ENCODE measurements at regions not wholly inside any gene's neighbourhood (a gene's known extent, or its start where the extent isn't known, plus 50 kb on each side); places are given as distances from the start of the nearest gene placed in this dataset.
"Not testable (repeated sequence)": the region's sequence is repeated elsewhere in the genome, so short reads cannot be mapped to it uniquely, and the experiment has no call there.

DNA sequence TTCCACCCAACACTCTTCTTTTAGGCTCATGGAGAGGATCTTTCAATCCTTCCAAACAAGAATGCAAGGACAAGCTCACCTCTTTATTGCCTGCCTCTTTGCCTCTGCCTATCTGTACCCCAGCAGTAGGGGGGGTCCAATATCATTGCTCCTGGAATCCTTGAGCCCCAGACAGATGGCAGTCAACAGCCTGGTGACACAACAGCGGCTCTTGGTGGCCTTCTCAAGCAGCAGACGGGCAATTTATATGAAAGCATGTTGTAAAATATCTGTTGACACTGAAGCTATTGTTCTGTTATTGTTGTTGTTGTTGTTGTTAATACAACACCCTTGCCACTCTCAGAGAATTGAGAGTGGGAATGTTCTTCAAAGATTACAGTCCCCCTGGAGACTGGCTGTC, 480.0 kb upstream of the CADM1 start:
- DNase-seq = peak; percentile 2

DNA sequence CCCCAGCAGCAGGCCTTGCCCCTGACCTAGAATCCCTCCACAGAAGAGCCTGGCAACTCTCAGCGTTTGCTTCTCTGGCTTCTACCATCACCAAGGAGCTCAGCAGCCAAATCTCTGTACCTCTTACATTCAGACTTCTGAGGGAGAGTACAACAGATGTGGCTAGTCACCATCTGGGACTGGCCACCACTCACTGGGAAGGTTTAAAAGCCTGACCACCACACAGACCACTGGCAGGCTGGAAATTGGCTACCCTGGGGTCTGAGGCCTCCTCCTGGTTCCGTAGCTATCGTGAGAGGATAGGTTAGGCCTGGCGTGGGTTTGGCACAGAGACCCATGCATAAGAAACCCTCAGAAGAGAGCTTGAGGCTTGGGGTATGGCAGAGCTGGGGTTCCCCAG, 478.5 kb upstream of the CADM1 start:
- DNase-seq = no peak

DNA sequence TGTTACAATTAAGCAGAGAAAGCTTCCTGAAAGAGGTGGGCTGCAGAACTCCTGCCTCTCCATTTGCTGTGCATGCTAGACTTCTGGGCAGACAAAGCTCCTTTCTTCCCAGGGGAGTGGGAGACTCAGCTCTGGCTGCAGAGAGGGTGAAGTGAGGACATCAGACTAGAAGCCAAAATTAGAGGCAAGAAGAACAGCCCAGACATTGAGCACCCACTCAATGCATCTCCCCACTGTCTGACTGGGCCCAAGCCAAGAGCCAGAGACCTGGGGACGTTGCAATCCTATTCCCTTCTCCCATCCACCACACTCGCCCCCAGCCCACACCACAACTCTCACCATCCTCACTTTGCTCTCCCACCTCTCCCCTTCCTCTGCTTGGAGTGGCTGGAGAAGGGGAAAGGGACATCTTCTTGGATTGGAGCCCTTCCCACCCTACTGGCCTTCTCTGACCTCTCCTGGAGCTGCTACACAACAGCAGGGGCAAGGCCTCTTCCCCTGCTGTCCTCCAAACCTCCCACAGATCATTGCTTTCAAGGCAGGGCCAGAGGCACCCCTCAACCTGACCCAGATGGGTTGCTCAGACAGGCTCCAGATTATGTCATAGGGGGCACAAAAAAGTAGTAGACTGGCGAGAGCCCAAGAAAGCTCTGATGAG, 477.7 kb upstream of the CADM1 start:
- no peak for DNase-seq

DNA sequence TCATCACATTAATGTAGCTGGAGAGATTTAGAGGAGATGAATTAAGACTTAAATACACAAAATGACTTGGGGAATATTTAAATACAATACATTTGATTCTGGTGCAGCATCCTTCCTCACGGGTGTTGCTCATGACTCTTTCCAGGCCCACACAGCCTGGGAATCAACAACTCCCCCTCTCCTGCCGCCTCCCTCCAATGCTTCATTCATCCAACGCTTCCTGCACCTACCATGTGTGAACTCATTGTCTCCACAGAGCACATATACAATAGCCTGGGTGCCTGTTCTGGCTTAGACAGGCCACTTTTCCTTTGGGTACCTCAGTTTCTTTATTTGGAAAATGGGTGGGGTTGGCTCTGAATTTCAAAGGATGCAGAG, 476.9 kb upstream of the CADM1 start:
- no peak for DNase-seq

DNA sequence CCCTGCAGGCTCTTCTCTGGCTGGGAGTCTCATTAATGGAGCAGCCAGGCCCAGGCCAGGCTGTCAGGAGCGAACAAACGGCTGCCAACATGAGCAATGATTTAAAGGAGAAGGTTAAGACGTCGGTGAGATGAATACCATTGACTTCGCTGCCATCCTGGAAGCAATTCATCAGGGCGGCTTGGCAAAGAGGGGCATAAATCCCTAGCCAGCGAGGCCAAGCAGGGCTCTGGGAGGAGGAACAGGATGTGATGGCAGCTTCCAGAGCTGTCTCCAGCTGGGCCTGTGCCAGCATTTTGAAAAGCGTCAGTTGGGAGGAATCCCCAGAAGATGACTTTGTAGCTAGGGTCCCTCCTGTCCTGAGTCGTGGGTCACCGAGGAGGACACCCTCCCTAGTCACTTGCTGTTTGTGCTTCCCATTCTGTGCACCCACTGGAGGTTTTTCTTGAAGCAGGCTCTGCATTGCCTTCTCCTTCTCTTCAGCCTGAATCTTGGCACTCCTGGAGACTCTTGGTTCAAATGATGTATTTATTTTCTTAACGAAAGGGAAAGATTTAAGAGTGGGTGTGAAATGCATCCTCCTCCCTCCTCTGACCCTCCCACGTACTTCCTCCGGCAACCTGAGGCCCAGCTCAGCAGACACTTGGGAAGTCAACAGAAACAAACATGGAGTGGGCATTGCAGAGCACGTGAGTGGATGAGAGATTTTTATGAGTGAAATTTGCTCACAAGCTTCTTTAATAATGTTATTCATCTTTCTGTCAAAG, 476.3 kb upstream of the CADM1 start:
- DNase-seq = no peak

DNA sequence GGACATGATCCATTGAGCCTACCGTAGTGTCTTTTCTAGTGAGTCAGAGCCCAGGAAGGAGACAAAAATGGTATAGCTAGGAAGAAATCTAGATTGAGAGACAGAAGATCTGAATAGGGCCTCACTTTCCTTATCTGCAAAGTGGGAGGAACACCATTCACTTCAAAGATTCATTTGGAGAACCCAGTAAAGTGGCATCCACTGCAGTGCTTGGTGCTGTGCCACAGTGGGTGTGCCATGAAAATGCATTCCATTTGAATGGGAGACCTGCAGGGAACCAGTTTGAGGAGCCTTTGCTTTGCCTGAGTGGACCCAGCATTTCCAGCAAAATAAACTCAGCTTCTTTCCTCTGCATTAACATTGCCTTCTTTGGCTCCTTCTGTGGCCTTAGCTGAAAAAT, 470.5 kb upstream of the CADM1 start:
- no peak for DNase-seq

DNA sequence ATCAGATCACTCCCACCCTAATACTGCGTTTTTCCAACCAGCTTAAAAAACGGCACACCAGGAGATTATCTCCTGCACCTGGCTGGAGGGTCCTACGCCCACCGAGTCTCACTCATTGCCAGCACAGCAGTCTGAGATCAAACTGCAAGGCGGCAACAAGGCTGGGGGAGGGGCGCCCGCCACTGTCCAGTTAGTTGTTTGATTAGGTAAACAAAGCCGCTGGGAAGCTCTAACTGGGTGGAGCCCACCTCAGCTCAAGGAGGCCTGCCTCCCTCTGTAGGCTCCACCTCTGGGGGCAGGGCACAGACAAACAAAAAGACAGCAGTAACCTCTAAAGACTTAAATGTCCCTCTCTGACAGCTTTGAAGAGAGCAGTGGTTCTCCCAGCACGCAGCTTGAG, 463.0 kb upstream of the CADM1 start:
- not testable (repeated sequence) for DNase-seq

DNA sequence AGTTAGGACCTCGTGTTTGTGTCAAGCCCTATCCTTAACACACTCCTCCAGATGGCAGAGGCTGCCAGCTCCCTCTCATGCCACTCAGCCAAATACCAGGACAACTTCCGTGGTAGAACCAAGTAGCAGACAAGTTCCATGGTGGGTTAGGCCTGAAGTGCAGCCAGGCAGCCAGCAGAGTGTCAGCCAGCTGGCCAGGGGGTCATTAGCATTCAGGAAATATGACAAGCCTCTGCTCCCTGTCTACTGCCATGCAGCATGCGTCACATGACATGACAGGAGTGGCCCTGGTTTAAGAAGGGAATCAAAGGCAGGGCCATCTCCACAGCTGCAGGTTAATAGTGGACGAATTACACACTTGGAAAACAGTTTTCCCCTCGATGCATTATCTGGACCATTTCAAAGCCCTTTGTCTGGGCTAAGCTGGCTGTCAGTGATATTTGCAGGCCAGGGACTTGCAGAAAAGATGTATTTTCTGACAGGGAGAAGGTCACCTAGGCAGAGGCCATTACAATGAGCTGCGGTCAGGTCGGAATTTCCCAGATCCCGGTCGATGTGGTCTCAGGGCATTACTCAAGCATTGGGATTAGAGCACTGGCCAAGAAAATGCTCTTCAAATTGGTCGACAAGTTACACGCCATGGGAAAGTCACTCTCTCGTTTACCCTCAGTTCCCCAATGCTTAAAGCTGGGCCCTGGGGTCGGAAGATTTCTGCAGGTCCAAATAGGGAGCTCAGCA, 461.7 kb upstream of the CADM1 start:
- peak; percentile 69 for DNase-seq

DNA sequence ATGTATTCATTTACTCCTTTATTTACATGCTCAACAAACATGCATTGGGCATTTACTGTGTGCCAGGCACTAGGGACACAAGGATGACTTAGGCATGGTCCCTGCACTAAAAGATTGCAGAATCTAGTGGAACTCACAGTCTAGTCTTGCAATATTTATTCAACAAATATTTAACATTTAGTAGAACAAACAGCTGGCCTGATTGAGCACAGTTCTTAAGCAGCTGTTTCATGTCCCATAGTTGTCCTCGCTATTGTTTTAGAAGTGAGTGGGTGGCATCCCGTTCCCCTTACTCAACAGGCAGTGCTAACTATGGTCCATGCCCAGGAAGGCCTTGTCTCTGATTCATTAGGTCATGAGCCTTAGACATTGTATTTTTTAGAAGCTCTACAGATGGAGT, 459.9 kb upstream of the CADM1 start:
- DNase-seq = no peak

DNA sequence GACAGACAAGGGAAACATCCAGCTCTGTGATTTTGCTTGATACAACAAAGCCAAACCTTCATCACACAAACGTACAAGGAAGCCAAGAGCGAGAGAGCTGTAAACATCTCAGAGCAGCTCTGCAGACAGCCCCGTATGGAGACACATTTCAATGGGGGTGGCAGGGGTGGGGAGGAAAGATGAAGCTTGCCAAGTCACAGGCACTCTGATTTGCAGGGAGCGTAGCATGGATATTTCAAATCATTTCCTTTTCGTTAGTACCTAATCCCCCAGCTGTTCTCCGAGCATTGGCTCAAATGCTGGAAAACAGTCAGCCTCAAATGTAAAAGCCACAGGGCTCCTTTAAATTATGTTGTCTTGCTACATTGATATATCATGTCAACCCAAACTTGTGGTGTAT, 458.9 kb upstream of the CADM1 start:
- DNase-seq = peak; percentile 20

DNA sequence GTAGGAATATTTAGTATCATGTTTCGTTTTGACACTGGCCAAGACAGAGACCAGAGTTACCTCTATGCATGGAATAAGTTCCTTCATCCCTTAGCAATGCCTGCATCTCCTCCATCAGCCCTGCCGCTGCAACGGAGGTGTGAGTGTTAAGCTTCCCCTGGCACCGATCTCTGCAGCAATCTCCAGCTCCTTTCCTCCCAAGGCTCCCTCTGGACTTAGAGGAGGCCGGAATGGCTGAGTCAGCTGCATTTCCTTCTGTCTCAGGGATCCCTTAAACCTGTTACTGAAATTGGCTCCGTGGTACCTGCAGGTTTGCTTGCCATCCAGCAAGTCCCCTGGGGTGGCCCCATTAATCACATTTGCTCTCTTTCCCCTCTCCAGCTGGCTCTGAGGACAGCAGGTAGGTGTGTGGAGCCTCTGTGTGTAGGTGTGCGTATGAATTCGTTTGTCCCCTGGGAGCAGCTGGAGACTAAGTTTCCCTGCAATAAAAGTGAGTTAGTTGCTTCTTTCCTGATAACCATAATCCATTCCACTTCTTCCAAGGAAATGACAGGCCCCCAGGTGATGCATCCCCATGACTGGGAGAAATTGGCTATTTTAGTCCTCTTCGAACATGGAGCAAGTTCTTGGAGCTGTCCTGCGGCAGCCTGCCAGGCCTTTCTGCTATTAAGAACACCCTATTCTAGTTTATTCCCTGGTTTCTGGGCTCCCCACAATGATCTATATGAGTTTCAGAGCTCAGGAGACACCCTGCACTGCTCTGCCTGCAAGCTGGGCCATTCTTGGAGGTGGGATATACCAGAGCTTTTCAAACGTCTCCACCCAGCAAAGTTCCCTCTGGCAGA, 457.2 kb upstream of the CADM1 start:
- DNase-seq = no peak

DNA sequence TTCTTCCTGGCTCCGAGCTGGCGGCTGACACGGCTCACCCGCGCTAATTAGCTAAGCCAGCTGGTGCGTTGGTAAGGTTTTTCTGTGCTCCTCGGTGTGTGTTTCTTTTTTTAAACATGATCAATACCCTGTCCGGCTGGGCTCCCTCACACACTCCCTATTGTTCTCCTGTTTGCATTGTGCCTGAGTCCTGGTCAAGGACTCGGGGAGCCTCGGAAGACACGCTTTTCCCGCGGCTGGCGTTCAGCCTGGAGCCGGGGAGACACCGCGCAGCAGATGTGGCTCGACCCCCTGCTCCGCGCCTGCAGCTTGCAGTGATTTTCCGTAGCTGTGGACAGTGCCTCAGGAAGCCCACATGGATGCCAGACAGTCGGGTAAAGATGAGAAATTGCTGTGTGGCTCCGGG, 454.9 kb upstream of the CADM1 start:
- DNase-seq = no peak

DNA sequence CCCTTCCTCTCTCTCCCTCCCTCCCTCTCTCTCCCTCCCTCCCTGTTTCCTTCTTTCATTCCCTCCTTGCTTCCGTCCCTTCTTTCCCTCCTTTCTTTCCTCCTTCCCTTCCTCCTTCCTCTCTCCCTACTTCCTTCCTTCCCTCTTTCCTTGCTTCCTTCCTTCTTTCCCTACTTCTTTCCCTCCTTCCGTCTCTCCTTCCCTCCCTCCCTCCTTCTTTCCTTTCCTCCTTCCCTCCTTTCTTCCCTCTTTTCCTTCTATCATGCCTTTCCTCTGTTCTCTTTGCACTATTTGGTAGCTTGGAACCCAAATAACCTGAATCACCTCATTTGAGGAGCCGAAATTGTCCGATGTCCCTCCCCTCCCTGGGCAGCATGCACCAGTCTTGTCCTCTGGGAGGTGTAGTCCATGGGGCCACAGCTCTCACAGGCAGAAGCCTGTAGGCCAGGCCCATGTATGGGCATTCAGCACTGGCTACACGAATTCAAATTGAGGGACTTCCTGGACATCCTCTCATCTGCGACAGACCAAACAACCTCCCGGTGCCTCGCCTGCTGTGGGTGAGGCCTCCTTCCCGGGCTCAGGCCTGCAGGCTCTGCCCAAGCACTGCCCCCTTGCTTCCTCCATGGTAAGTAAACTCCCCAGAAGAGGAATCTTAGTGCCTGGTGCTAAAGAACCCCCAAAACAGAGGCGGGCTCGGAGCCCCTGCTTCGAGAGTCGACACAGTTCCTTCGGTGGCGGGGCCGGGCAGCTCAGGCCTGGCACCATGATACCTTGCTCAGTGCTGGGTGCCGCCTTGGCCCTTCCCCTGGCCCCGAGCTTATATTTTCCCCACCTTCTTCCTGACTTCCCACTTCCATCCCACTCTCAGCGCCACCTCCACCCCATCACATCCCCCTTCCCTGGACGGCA, 454.1 kb upstream of the CADM1 start:
- no peak for DNase-seq

DNA sequence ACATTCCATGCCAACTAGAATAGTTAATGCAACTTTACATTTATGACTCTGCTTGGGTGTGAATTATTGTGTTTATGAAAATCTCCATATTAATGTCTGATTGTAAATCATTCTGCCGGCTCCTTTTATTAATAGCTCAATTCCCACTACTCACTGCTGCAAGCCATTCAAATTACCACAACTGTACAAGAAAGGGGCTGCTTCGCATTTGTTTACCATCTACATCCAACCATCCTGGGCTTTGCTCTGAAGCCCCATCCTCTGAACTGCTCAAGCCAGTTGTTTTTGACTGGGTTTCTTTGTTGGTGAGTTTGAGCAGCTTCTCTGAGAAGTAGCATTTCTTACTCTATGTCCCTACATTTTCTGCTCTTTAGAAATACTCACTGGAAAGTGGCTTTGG, 451.6 kb upstream of the CADM1 start:
- DNase-seq = no peak

DNA sequence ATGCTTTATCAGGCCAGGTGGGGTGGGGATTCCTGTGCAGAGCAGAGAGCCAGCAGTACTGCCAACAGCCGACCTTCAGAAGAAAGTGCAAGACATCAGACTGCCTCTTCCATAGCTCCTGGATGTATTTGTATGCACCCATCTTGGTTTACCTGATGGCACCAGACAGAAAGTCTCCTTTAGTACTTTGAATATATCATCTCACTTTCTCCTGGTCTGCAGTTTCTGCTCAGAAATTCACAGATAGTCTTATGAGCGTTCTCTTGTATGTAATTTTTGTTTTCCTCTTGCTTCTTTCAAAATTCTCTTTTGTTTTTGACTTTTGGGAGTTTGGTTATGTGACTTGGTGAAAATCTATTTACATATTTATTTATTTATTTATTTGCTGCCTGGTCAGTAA, 446.4 kb upstream of the CADM1 start:
- no peak for DNase-seq

DNA sequence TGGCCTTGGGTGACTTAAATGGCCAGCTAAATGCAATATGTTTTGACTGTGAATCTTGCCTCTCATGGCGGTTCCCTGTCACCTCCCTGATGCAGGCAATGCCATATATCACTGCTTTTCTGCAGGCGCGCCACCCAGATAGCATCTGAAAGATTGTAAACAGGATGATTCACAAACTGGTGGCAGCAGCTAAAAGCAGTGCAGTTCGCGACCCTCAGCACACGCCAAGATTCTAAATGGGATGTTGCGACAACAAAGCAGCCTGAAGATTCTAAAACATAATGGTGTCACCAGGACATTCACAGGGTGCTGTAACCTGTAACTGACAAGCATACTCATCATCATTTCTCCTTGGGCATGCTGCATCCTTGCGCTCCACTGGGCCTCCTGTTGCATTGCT, 440.4 kb upstream of the CADM1 start:
- DNase-seq = no peak

DNA sequence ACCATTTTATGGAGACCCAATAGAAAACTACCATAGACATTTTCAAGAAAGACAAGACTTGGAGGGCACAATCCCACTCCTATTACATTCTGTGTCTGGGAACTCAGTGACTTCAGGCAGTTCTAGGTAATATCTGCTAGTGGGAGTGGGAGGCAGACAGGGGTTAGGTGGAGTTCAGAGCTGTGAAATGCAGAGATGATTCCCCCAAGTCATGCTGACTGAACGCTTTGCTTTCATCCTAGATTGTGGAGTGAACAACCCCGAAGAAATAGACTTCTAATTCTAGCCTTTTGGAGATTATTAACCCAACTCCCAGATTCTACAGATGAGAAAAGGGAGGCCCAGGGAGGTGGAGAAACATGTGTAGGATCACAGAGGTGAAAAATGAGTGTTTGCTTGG, 437.8 kb upstream of the CADM1 start:
- no peak for DNase-seq

DNA sequence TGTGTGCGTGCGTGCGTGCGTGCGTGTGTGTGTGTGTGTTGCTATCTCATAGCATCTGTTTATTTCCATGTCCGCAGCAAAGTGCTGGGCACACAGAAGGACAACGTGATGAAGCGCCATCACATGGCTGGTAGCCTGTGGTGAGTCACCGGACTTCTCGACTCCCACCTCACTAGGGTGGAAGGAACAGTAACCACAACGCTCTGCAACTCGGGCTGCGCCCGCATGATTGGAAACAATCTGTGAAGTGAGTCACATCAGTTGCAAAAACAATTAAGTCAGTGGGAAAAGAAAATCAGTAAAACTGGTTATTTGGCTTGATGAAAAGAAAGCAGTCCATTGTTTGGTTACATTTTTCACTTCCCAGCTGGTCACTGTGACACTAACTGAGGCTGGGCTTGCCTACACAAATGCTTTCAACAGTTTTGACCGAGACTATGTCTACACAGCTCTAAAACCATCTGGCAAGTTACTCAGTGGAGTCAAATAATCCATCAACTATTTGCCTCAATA, 437.3 kb upstream of the CADM1 start:
- DNase-seq = no peak

DNA sequence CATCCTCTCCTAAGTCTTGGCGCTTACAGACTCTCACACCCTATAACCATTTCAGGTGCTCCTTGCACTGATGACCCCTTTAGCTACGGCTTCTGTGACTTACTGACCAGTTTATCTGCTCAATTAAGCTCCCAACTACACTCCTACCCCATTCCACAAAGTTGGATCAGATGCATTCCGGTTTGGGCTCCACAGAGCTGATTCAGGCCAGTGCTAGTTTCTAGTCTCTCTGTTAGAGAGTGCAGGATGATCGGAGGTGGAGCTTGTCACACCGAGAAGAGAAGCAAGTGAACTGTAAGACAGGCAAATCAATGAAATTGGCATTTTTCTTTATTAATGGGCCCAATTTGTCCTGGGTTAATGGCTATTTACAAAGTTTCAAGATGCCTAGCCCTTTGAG, 436.8 kb upstream of the CADM1 start:
- DNase-seq = no peak

DNA sequence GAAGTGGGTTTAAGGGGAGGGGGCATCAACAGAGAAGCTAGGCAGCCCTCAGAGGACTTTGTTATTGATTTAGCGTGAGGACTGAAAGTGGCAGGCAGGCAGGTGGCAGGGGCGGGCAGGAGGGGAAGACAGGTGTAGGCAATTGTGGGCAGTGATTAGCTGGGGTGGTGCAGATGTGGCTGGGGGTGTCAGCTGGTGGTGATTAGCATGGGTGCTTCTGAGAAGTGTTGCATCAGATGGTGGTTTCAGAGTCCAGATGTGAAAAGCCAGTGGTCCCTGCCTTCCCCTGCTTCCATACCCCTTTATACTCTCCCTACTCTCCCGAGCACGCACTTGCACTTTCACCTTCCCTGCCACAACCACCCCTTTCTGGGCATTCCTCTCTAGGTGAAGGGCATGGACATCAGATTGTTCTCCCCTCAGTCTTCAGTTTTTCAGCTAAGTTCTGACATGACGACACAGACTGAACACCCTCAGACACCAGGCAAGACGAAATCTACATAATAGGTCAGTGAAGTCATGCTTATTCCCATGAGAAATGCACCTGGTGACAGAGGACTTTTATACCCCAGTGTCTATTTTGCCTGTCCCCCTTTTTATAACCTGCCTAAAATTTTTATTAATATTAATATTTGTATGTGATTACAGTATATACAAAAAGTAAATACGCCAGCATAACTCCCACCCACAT, 435.7 kb upstream of the CADM1 start:
- DNase-seq = peak; percentile 81

DNA sequence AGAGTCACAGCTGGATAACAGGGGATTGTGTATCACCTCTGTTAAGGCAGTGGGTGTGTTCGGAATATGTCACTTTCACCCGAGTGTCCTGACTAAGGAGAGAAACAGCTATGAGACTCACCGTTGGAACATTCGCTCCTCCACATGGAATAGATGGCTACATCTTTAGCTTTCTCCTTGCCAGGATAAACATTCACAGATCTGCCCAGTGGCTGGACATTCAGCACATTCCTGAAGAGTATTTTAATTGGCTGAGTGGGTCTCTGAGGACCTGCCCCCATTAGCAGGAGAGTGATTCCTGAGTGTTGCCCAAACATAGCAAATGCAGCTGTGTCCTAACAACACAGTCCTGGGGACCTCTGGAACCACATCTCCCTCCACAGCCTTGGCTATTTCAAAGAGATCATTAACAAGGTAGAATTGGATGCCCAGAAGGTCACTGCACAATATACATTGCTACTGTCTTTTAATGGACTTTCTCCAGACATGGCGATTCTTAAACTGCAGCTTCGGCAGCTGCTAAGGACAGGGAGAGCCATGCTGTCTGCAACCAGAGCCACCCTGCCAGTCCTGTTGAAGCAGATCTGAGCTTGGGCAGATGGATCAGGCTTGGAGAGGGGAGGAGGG, 435.0 kb upstream of the CADM1 start:
- no peak for DNase-seq

All from NCI-H524 treated with DMSO at 0.1 percent for 48 hours (cell line).